GM18861 (cell line): ENCODE measurements at regions not wholly inside any gene's neighbourhood (a gene's known extent, or its start where the extent isn't known, plus 50 kb on each side); places are given as distances from the start of the nearest gene placed in this dataset.

Source experiments
- ATAC-seq: cut with Tn5 transposase; IDR thresholded peaks from one replicate; pipeline ENCODE4 v1.9.1; 2021; ENCODE audit not compliant: unreplicated experiment

- ATAC-seq: no peak
Observed at GRCh38 chr2:138104071-138104470, 139.8 kb downstream of the HNMT start.

DNA sequence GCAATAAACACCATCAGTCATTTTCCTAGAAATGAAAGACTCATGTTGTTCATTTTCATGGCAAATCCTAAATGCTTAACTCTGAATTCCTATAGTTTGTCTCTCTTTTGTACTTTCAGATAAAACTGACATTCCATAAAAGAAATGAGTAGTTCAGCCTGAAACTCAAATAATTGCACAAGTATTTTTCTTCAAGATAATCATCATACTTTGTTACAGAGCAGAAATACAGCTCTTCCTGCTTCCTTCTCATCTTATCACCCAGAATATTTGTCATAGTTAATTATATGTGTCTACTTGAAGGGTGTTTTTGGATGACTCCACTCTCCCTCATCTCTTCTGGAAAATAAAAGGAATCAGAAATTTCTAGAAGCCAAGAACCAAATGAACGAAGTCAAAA, 141.1 kb downstream of the HNMT start:
- no peak for ATAC-seq

DNA sequence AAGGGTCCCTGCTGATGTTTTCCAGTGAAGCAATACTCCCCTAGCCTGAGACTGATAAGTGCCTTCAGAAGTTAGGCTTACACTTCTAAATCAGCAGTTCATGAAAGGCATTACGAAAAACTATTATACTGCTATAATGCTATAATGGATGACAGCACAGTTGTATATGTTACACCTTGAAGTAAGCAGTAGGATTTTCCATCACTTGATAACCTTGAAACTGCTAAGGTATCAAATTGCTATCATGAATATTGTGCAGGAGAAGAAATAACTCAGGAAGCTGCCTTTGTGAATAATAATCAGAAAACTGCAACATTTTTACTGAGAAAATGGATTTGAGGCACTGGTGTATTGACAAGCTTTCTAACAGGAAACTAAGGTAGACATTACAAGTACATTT, 142.3 kb downstream of the HNMT start:
- ATAC-seq: no peak

DNA sequence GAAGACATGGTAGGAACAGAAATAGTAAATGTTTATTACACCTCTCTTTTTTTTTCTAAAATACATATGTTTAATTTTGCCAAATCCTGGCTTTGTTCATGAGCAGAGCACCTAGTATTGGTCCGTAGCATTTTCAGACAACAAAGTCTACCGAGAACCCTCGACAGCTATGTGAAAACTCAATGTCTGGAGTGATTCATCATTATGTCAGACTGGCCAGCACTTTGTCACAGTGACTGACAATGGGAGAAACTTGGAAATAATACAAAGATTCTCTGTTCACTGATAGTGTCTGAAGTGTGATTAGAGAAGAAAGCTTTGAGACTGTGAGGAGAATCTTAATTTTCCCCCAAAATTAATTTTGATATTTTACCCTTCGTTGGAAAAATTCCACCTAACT, 143.0 kb downstream of the HNMT start:
- no peak for ATAC-seq

- ATAC-seq: no peak
Observed at GRCh38 chr2:138110453-138111083, 146.3 kb downstream of the HNMT start.

GRCh38 chr2:138112536-138112935, 148.3 kb downstream of the HNMT start:
- no peak for ATAC-seq

- ATAC-seq: no peak
Observed at GRCh38 chr2:138113871-138114525, 149.7 kb downstream of the HNMT start.

GRCh38 chr2:138115666-138116065, 151.4 kb downstream of the HNMT start:
- ATAC-seq: no peak

DNA sequence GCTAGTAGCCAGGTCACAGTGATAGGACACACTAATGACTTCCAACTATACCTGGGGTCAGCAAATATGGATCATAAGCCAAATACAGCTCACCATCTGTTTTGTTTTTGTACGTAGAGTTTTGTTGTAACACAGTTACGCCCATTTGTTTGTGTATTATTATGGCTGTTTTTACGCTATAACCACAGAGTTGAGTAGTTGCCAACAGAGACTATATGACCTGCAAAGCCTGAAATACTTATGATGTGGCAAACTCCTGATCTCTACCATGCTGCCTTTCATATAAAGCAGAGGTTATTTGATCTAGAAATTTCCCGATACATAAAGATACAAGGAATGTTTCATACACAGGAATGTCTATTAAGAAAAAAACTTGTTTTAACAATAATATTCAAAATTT, 152.2 kb downstream of the HNMT start:
- ATAC-seq: no peak

DNA sequence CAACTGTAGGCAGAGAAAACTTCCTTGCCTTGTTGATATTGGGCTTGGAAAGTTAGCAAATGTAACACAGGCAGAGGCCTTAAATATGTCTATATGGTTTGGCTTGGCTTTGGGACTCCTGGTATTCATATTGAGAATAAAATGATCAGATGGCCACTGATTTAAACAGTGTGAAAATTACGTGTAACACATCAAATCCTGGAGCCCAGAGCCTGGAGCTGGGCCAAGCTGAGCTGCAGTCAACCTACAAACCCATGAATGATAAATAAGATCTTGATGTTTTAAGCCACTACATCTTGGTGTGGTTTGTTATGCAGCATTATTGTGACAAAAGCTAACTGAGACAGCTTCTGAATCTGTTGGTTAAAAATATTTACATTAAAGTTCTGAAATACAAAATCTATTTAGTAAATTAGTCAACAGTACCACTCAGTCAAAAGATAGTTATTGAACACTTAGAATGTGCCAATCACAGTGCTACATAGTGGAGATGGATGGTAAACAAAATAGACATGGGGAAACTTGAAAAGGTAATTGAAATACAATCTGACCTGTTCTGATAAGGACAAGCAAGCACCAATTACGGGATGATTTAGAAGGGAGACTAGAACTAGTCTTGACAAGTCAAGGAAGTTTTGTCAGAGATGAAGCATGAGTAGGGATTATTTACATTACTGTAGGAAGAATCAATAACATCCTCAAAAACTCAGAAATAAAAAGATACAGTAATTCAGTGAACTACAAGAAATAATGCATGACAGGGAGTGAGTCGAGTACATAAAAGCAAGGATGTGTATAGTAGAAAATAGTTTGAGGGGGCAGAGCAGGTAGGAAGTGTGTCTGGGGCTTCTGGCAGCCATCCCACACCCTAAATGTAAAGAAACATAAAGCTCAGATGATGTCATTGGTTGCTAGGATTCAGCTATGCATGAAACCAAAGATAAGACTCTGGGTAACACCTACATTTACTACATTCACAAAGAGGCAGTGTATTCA, 157.7 kb downstream of the HNMT start:
- ATAC-seq: no peak

- ATAC-seq: no peak
Observed at GRCh38 chr2:138122891-138123290, 158.6 kb downstream of the HNMT start.

DNA sequence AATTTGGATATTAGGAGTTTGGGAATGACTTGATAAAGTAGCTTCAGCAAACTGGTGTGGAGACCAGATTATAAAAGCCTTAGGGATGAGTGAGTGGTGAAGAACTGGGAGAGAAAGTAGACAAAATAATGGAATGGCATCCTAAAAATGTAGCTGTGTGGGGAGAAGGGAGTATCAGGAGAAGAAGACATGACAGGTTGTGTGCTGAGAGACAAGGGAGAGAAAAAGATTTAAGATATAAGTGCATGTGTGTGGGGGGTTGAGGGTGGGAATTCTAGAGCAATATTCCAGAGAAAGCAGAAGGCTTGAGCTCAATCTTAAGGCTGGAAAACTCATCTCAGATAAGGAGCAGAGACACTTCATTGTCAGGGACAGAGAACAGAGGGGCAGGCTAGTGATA, 159.5 kb downstream of the HNMT start:
- ATAC-seq: no peak

DNA sequence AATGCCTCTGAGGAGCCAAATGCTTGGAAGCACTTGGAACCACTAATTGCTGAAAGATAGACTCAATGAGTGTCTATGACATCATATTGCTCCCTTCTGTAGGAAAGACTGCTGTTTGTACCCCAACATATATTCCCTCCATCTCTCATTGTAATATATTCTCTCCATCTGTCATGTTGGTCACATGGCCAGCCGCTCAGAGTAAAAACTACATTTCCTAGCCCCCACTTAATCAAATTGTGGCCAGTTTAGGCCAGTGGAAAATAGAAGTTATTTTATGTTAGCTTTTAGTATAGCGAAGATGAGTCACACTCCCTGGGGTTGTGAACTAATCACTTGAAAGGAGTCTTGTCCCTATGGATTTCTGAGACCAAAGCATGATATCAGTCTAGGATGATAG, 160.2 kb downstream of the HNMT start:
- ATAC-seq: no peak

DNA sequence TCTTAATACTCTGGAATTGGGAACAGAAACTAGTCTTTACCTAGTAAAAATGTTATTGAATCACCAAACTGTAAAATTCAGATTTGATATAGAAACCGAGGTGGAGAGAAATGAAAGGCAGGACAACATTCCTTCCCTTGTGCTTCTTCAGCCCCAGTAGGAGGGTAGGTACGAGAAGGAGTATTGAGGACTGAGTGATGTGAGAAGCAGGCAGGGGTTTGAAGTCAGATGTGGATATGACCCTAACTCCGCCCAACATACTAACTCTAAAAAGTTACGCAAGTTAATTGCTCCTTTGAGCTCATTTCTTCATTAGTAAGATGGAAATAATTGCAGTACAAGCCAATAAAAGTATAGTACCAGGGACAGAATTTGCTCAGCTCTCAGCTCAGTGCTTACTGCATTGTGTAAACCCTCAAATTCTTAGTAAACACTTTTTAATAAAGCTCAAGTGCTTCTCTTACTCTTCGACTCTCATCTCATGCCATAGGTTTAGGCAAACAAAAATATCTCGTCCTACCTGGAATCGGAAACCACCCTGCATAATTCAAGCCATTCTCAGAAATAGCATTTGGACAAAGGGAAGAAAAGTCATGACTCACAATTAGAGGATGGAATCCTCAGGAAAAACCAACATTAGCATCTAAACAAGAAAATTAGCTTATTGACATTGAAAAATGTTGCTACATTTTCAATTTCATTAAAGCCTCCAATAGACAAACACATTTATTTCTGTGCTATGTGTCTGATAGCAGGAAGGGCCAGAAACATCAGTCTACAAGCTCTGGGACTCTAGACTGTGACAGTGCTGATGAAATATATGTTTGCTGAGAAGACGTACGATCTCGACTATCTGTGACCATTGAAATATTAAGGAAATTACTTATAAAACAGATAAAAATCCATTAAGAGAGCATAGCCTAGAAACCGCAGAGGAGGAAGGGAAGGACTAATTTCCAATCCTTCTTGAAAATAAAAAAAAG, 161.3 kb downstream of the HNMT start:
- ATAC-seq: no peak

- no peak for ATAC-seq
Observed at GRCh38 chr2:138132108-138132507, 167.8 kb downstream of the HNMT start.

GRCh38 chr2:138137949-138138348, 173.7 kb downstream of the HNMT start:
- ATAC-seq: no peak

DNA sequence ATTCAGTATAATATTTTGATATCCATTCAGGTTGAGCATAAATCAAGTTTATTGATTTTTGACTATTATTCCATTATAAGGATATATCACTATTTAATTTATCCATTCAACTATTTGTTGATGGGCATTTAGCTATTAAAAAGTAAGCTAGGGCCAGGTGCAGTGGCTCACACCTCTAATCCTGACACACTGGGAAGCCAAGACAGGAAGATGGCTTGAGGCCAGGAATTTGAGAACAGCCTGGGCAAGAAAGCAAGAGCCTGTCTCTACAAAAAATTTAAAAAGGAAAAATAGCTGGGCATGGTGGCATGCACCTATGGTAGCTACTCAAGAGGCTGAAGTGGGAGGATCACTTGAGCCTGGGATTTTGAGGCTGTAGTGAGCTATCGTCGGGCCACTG, 183.5 kb downstream of the HNMT start:
- ATAC-seq: no peak

GRCh38 chr2:138155304-138155703, 191.0 kb downstream of the HNMT start:
- no peak for ATAC-seq

GRCh38 chr2:138157372-138157771, 193.1 kb downstream of the HNMT start:
- no peak for ATAC-seq

DNA sequence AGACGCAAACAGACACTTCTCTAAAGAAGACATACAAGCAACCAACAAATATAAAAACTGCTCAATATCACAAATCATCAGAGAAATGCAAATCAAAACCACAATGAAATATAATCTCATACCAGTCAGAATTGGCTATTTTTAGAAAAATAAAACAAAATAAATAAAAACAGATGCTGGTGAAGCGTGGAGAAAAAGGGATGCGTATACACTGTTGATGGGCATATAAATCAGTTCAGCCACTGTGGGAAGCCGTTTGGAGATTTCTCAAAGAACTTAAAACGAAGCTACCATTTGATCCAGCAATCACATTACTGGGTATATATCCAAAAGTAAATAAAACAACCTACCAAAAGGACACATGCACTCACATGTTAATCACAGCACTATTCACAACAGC, 206.2 kb downstream of the HNMT start:
- no peak for ATAC-seq

- ATAC-seq: no peak
Observed at GRCh38 chr2:138171244-138171643, 207.0 kb downstream of the HNMT start.
